HepG2 (cell line): ENCODE measurements at regions not wholly inside any gene's neighbourhood (a gene's known extent, or its start where the extent isn't known, plus 50 kb on each side); places are given as distances from the start of the nearest gene placed in this dataset.

Source experiments
- AKAP8 ChIP-seq: sonication (generic); formaldehyde crosslinking; IDR thresholded peaks from 2 replicates; pipeline ENCODE4 v1.5.1; 2020; ENCODE audit warnings: mild to moderate bottlenecking, missing genetic modification reagents
- ATRX ChIP-seq: sonication (generic); formaldehyde crosslinking; IDR thresholded peaks from 2 replicates; pipeline ENCODE4 v1.4.0; 2020; ENCODE audit warnings: missing genetic modification reagents, borderline replicate concordance
- BRD4 ChIP-seq: sonication (generic); formaldehyde crosslinking; IDR thresholded peaks from 2 replicates; pipeline ENCODE4 v1.4.0; 2020; ENCODE audit warnings: missing genetic modification reagents
- CAMTA2 ChIP-seq: sonication (generic); formaldehyde crosslinking; IDR thresholded peaks from 2 replicates; pipeline ENCODE4 v1.4.0; 2020; ENCODE audit warnings: mild to moderate bottlenecking, missing genetic modification reagents, borderline replicate concordance
- E2F5 ChIP-seq: sonication (generic); formaldehyde crosslinking; conservative IDR thresholded peaks from 2 replicates; pipeline ENCODE4 v1.4.0; 2020; ENCODE audit warnings: missing genetic modification reagents
- ETV5 ChIP-seq: IDR thresholded peaks from 2 replicates; pipeline ENCODE4 v1.6.1; 2018; ENCODE audit warnings: missing biosample characterization, missing genetic modification reagents, inconsistent platforms, borderline replicate concordance
- FOXJ3 ChIP-seq: sonication (generic); formaldehyde crosslinking; IDR thresholded peaks from 2 replicates; pipeline ENCODE4 v1.4.0; 2020; ENCODE audit warnings: missing genetic modification reagents, mild to moderate bottlenecking, borderline replicate concordance
- GFI1 ChIP-seq: sonication (generic); formaldehyde crosslinking; IDR thresholded peaks from 2 replicates; pipeline ENCODE4 v1.5.0; 2020; ENCODE audit warnings: missing genetic modification reagents, mild to moderate bottlenecking, borderline replicate concordance
- HNRNPL ChIP-seq: fragments of 200-400 bp; formaldehyde crosslinking; IDR thresholded peaks from 2 replicates; pipeline ENCODE4 v1.6.1; 2017; ENCODE audit warnings: mild to moderate bottlenecking, low read depth, low read length
- RCOR2 ChIP-seq: IDR thresholded peaks from 2 replicates; pipeline ENCODE4 v1.6.1; 2016; ENCODE audit warnings: missing biosample characterization, missing genetic modification reagents
- SPEN ChIP-seq: sonication (generic); formaldehyde crosslinking; IDR thresholded peaks from 2 replicates; pipeline ENCODE4 v1.5.1; 2020; ENCODE audit warnings: low read depth, mild to moderate bottlenecking, missing genetic modification reagents
- THAP7 ChIP-seq: sonication (generic); formaldehyde crosslinking; IDR thresholded peaks from 2 replicates; pipeline ENCODE4 v1.8.1; 2023; ENCODE audit warnings: mild to moderate bottlenecking, missing genetic modification reagents
- ZMYM3 ChIP-seq: sonication (generic); formaldehyde crosslinking; IDR thresholded peaks from 2 replicates; pipeline ENCODE4 v1.5.1; 2020; ENCODE audit warnings: mild to moderate bottlenecking, missing genetic modification reagents
- ZNF225 ChIP-seq: sonication (generic); formaldehyde crosslinking; IDR thresholded peaks from 2 replicates; pipeline ENCODE4 v1.4.0; 2020; ENCODE audit warnings: mild to moderate bottlenecking, missing genetic modification reagents
- ZNF572 ChIP-seq: sonication (generic); formaldehyde crosslinking; IDR thresholded peaks from 2 replicates; pipeline ENCODE4 v1.5.1; 2020; ENCODE audit warnings: mild to moderate bottlenecking, missing genetic modification reagents
- ZNF687 ChIP-seq: sonication (generic); formaldehyde crosslinking; IDR thresholded peaks from 2 replicates; pipeline ENCODE4 v1.5.1; 2020; ENCODE audit warnings: mild to moderate bottlenecking, missing genetic modification reagents, moderate library complexity
- ZNF782 ChIP-seq: sonication (generic); formaldehyde crosslinking; IDR thresholded peaks from 2 replicates; pipeline ENCODE4 v1.4.0; 2020; ENCODE audit warnings: missing genetic modification reagents, mild to moderate bottlenecking, borderline replicate concordance

- no peak for TF ChIP-seq THAP7 (CRISPR knock-in tag)
- TF ChIP-seq ZNF572 (CRISPR knock-in tag) = no peak
- TF ChIP-seq RCOR2 (CRISPR knock-in tag) = no peak
- TF ChIP-seq ZNF687 (CRISPR knock-in tag) = peak; percentile 8; the same call in 1 of the 2 replicates
- TF ChIP-seq AKAP8 (CRISPR knock-in tag) = no peak
- peak; percentile 25; the same call in 1 of the 2 replicates for TF ChIP-seq CAMTA2 (CRISPR knock-in tag)
- TF ChIP-seq E2F5 = no peak
- TF ChIP-seq SPEN (CRISPR knock-in tag) = no peak
- 0 out of 2 replicates have a peak, but pooled peaks have one; percentile 12 for TF ChIP-seq ZMYM3 (CRISPR knock-in tag)
- no peak for TF ChIP-seq ETV5
- TF ChIP-seq BRD4 (CRISPR knock-in tag) = no peak
- no peak for TF ChIP-seq ATRX (CRISPR knock-in tag)
- TF ChIP-seq HNRNPL = no peak
- TF ChIP-seq ZNF782 (CRISPR knock-in tag) = no peak
- no peak for TF ChIP-seq GFI1
- TF ChIP-seq FOXJ3 (CRISPR knock-in tag) = no peak
- no peak for TF ChIP-seq ZNF225 (CRISPR knock-in tag)
- TF ChIP-seq, all 625 proteins: peak for 4
These were observed 90.2 kb upstream of the UXS1 start (continued) for GRCh38 chr2:106284255-106284654.
